Activated CD8-positive, alpha-beta memory T cell treated with anti-CD3 and anti-CD28 coated beads, Interleukin-2, amount 50 U/mL, for 48 hours (primary cell): ENCODE measurements at regions not wholly inside any gene's neighbourhood (a gene's known extent, or its start where the extent isn't known, plus 50 kb on each side); places are given as distances from the start of the nearest gene placed in this dataset.

Experiments used
- DNase-seq: peaks from one replicate; pipeline ENCODE4 v3.0.0-alpha.2; 2020

- no peak for DNase-seq
These were observed 180.0 kb upstream of the LHX5 start for GRCh38 chr12:113651662-113652061.

- DNase-seq, result no peak
These were observed 178.8 kb upstream of the LHX5 start for GRCh38 chr12:113650476-113650875.

DNA sequence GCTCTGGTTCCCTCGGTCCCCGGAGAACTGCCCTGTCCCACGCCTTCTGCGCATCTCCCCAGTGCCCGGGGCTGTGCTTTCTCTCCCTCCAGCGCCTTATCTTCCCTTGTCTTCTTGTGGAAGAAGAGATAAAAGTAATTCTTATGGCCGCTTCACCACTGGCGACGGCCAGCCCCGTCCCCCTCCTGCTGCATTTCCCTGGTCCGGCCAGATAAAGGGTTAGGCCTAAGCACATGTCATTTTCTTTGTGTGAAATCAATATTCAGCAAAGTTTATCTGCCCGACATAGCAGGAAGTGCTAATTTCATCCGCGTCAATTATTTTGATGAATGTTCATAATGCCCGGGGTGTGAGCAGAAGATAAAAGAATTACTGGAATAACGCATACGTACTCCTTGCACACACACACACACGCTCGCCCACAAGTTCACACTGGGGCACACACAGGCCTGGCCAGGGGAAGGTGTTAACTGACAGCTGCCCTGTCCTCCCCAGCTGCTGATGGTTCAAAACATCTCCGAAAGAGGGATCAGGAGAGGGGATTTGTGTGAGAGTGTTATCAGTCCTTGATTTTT is 177.7 kb upstream of the LHX5 start:
- no peak for DNase-seq

DNA sequence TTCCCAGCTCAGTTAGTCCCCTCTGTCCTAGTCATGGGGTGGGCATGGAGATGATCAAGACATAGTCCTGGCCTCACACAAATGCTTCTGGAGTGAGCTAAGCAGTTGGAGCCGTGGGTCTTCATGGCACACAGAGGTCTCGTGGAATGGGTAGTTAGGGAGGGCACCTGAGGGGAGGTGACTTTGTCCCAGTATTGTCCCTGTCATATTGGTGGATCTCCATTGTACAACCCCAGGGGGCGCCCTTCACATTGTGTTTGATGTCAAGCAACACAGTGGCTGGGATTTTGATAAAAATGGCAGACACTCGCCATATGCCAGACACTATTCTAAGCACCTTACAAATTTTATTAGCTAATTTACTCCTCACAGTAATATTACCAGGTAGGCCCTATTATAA is 175.4 kb upstream of the LHX5 start:
- DNase-seq, result no peak

- DNase-seq, result no peak
These were observed 173.9 kb upstream of the LHX5 start for GRCh38 chr12:113645603-113646002.

DNA sequence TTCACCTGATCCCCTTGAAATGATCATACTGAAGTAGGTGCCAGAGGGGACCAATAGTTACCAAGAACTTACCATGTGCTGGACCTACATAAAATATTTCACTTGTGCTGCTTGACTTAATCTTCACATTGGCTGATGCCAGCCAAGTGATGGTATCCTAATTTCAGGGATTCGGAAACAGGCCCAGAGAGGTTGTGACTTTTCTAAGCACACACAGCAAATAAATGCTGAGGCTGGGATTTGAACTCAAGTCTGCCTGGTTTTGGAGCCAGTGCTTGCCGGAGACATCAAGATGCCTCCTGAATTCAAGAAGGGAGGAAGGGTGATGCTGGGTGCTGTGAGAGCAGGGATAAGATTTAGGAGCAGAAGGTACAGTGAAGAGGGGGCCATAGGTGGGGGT is 173.5 kb upstream of the LHX5 start:
- no peak for DNase-seq

GRCh38 chr12:113643177-113643974 is 171.7 kb upstream of the LHX5 start:
- DNase-seq, result no peak

- no peak for DNase-seq
These were observed 171.0 kb upstream of the LHX5 start for GRCh38 chr12:113642672-113643071.

DNA sequence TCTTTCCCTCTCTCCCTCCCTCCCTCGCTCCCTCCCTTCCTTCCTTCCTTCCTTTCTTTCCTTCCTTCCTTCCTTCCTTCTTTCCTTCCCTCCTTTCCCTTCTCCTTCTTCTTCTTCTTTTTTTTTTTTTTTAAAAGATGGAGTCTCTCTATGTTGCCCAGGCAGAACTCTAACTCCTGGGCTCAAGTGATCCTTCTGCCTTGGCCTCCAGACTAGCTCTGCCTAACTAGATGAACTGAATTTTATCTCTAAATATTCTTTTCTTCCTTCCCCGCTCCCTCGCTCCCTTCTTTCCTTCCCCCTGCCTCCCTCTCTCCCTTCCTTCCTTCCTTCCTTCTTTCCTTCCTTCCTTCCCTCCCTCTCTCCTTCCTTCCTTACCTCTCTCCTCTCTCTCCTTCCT is 170.5 kb upstream of the LHX5 start:
- DNase-seq, result no peak

DNA sequence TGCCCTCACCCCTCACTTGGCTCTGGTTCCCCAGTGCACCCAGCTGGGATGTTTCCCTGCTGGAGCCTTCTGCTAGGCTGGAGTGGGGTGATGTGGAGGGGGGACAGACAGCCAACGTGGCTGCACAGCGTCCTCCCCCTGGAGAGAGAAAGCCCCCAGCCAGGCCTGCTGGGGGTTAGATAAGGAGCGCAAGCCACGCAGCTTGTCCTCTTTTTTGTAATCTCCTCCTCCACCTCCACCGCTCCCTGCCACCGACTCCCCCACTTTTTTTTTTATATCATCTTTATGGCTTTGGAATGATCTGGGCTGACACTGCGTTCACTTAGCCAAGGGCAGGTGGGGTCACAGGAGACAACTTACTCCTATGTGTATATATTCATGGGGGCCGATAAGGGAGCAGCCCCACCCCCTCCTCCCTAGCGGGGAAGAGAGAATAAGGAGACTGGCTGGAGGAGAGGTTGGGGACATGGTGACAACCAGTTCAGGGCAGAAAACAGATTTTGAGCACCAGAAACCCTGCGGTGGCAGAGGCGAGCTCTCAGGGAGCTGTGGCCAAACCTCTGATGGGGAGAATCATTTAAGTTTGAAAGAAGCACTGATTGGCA is 169.9 kb upstream of the LHX5 start:
- DNase-seq, result no peak

- DNase-seq, result no peak
These were observed 169.2 kb upstream of the LHX5 start for GRCh38 chr12:113640837-113641236.

GRCh38 chr12:113639474-113639873 is 167.8 kb upstream of the LHX5 start:
- DNase-seq, result no peak

GRCh38 chr12:113638460-113638775 is 166.7 kb upstream of the LHX5 start:
- no peak for DNase-seq

GRCh38 chr12:113634982-113635381 is 163.3 kb upstream of the LHX5 start:
- no peak for DNase-seq

GRCh38 chr12:113634474-113634873 is 162.8 kb upstream of the LHX5 start:
- no peak for DNase-seq

- DNase-seq, result no peak
These were observed 162.1 kb upstream of the LHX5 start for GRCh38 chr12:113633678-113634332.

DNA sequence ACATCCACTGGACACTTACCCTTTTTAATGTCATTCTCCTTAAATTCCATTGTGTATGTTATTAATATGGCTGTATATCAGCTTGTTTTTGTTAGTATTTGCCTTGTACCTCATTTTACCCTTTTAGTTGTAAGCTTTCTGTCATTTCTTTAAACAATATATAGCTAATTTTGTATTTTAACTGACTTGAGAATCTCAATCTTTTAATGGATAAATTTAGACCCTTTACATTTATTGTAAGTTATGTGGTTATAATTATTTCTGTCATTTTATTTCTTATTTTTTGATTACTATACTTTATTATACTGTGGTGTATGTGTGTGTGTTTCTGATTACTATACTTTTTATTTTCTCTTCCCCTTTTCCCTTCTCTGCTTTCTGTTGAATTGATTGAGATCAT is 159.0 kb upstream of the LHX5 start:
- DNase-seq, result no peak

GRCh38 chr12:113625499-113625898 is 153.8 kb upstream of the LHX5 start:
- DNase-seq, result no peak

DNA sequence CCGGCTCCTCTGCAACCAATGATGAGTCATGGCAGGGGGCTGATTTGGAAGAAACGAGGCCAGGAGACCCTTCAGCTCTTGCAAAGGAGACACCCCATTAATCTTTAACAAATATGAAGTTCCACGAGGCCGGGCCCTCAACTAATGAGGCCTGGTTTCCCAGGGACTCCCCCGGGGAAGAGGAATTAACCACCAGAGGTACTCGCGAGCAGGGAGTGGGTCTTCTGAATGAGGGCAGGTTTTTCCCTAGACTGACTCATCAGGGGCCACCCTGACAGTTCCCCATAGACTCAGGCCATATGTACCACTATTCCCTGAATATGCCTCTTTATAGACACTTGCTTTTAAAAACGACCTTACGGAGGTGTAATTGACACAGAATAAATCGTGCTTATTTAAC is 150.7 kb upstream of the LHX5 start:
- no peak for DNase-seq

DNA sequence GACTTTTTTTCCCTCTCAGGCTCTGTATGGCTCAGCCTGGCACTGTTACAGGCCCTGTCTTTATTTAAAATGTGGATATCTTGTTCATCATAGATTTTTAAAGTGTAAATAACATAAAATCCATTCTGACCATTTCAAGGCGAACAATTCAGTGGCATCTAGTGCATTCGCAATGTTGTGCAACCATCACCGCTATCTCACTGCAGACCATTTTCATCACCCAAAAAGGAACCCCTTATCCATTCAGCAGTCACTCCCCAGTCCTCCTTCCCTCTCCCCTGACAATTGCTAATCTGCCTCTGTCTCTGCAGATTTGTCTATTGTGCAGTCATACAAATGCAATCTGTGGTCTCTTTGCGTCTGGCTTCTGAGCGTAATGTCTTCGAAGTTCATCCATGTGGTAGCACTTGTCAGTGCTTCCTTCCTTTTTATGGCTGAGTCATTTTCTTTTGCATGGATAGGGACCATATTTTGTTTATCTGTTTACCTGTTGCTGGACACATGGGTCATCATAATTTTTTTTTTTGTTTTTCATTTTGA is 148.8 kb upstream of the LHX5 start:
- DNase-seq, result no peak

- no peak for DNase-seq
These were observed 147.5 kb upstream of the LHX5 start for GRCh38 chr12:113619202-113619601.

DNA sequence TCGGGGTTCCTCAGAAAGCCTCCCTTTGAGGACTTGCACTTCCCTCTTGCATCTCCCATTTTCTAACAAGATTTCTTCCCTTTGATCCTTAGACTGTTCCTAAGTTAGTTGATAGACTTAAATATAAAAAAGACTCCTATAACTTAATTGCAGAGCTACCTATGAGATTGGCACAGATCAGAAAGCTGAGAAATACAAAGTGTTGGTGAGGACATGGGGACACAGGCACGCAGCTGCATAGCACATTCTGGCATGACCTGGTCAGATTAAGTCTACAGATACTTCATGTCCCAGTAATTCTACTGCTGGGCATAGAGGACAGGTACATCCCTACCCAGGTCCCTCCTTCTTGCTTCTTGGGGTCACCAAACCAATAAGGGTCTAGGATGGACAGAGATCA is 141.7 kb upstream of the LHX5 start:
- DNase-seq, result no peak

DNA sequence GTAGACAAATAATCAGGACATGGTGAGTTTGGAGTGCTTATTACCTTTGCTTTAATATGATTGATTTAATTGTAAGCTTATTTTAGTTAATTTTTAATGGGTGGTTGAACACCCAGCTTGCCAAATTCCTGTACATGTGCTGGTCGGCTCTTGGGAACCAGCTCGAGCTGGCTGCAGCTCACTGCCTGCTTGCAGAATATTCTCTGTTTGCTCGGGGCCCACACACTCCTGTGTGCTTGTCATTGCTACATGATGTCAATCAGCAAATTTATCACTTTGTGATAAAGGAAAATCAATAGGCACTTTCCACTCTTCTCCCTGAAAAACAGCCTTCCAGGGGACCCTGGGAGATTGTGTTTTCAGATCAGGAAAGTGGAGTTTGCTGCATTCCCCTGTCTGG is 141.1 kb upstream of the LHX5 start:
- no peak for DNase-seq
